Astrocyte (in vitro differentiated cells and primary cell): ENCODE measurements at regions not wholly inside any gene's neighbourhood (a gene's known extent, or its start where the extent isn't known, plus 50 kb on each side); places are given as distances from the start of the nearest gene placed in this dataset.
"Not testable (repeated sequence)": the region's sequence is repeated elsewhere in the genome, so short reads cannot be mapped to it uniquely, and the experiment has no call there.

Experiments used
- CTCF ChIP-seq: IDR thresholded peaks from 2 replicates; pipeline ENCODE4 v1.5.1; 2011; ENCODE audit warnings: low read depth, mild to moderate bottlenecking, inconsistent platforms, low read length, moderate library complexity; ENCODE audit not compliant: insufficient read depth
- EZH2 ChIP-seq: IDR thresholded peaks from 2 replicates; pipeline ENCODE4 v1.6.1; 2012; ENCODE audit warnings: mild to moderate bottlenecking, low read length, inconsistent platforms; ENCODE audit not compliant: insufficient read depth

GRCh38 chr17:45563283-45563682, 72.8 kb upstream of the PLEKHM1 start:
- TF ChIP-seq CTCF, EZH2: not testable (repeated sequence)
